ENCODE measurements at regions not wholly inside any gene's neighbourhood (a gene's known extent, or its start where the extent isn't known, plus 50 kb on each side); places are given as distances from the start of the nearest gene placed in this dataset.

DNA sequence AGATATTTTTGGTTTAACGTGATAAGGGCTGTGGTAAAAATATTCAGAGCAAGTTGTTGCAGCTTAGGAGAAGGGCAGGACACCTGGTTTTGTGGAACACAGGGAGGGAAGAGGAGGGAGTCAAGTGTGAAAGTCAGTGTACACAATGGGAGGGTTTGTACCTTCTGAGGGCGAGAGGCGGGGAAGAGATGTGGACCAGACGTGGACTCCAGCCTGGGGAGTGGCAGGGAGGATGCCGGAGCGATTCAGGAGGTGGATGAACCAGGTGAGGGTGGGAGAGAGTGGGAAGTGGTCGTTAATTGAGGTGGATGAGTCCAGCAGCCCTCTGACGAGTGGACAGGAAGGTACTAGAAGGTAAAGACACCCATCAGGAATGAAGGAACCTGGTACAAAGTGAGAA is 52.2 kb upstream of the IRF2BP2 start:
- ATAC-seq (no peak), DNase-seq (no peak)
- Histone ChIP-seq H3K9me3 (no peaks in the 10 kb centered on the region), H3K4me1 (peaks cover 0 to 20% of the 10 kb centered on the region in 2 donors), H3K36me3 (no peaks in the 10 kb centered on the region), H3K27me3 (no peaks in the 10 kb centered on the region), H3K27ac (no peak overlapping the region), H3K4me3 (no peak overlapping the region)
- intact Hi-C loops (cut with DNase I) = no loop called here
- TF ChIP-seq, protein P1, sequence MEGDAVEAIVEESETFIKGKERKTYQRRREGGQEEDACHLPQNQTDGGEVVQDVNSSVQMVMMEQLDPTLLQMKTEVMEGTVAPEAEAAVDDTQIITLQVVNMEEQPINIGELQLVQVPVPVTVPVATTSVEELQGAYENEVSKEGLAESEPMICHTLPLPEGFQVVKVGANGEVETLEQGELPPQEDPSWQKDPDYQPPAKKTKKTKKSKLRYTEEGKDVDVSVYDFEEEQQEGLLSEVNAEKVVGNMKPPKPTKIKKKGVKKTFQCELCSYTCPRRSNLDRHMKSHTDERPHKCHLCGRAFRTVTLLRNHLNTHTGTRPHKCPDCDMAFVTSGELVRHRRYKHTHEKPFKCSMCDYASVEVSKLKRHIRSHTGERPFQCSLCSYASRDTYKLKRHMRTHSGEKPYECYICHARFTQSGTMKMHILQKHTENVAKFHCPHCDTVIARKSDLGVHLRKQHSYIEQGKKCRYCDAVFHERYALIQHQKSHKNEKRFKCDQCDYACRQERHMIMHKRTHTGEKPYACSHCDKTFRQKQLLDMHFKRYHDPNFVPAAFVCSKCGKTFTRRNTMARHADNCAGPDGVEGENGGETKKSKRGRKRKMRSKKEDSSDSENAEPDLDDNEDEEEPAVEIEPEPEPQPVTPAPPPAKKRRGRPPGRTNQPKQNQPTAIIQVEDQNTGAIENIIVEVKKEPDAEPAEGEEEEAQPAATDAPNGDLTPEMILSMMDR (IDR thresholded peaks at IDR 0.05) = no peak

- intact Hi-C loops (cut with DNase I) = no loop called here
- no peaks in the 10 kb centered on the region for H3K36me3 ChIP-seq
- peaks cover 0 to 27% of the 10 kb centered on the region in 2 donors for H3K4me1 ChIP-seq
- H3K4me3 ChIP-seq = no peak overlapping the region
- H3K9me3 ChIP-seq = no peaks in the 10 kb centered on the region
- H3K27me3 ChIP-seq = no peaks in the 10 kb centered on the region
- H3K27ac ChIP-seq = no peak overlapping the region
- DNase-seq (no peak), ATAC-seq (no peak)
- TF ChIP-seq, protein P1 (IDR thresholded peaks at IDR 0.05) = no peak
Observed at GRCh38 chr1:234661317-234661928, 51.4 kb upstream of the IRF2BP2 start.

DNA sequence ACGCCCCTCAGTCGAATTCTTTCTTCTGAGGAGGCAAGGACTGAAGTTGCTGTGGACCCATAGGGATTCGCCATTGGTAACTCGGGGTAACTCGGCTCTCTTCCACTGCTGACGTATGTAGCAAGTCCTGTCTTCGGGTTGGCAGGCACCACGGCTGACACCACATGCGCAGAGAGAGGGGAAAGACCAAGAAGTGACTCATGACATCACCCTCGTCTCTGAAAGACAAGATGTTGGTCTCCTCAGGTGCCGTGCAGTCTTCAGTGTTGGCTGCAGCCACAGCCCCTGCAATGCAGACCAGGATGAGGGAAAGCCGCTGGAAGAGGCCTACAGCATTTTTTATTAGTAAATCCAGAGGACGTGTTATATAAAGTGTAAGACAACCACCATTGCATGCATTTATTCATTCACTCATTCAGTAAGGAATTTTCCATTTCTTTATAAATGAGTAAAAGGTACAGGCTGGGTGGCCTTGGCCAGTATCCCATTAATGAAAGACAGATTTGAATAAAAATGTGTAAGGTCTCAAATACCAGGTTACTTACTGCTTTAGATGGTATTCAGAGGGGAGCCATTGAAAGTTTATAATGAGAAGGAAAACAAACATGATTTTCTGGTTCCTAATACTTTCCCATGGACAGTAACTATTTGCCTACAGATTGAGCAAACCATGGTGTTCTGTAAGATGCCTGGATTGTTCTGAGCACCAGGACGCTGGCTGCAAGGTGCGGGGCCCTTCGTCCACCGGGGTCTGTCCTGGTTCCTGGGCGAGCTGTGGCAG is 50.7 kb upstream of the IRF2BP2 start:
- intact Hi-C loops (cut with DNase I) = no loop called here
- TF ChIP-seq, protein P1 (IDR thresholded peaks at IDR 0.05) = no peak
- no peak for DNase-seq
- ATAC-seq = no peak
- no peaks in the 10 kb centered on the region for H3K36me3 ChIP-seq
- H3K27ac ChIP-seq = no peak overlapping the region
- no peaks in the 10 kb centered on the region for H3K9me3 ChIP-seq
- no peaks in the 10 kb centered on the region for H3K27me3 ChIP-seq
- no peak overlapping the region for H3K4me3 ChIP-seq
- peaks cover 0 to 31% of the 10 kb centered on the region in 2 donors for H3K4me1 ChIP-seq
